ENCODE measurements at regions not wholly inside any gene's neighbourhood (a gene's known extent, or its start where the extent isn't known, plus 50 kb on each side); places are given as distances from the start of the nearest gene placed in this dataset.
"Not testable (repeated sequence)": the region's sequence is repeated elsewhere in the genome, so short reads cannot be mapped to it uniquely, and the experiment has no call there.

DNA sequence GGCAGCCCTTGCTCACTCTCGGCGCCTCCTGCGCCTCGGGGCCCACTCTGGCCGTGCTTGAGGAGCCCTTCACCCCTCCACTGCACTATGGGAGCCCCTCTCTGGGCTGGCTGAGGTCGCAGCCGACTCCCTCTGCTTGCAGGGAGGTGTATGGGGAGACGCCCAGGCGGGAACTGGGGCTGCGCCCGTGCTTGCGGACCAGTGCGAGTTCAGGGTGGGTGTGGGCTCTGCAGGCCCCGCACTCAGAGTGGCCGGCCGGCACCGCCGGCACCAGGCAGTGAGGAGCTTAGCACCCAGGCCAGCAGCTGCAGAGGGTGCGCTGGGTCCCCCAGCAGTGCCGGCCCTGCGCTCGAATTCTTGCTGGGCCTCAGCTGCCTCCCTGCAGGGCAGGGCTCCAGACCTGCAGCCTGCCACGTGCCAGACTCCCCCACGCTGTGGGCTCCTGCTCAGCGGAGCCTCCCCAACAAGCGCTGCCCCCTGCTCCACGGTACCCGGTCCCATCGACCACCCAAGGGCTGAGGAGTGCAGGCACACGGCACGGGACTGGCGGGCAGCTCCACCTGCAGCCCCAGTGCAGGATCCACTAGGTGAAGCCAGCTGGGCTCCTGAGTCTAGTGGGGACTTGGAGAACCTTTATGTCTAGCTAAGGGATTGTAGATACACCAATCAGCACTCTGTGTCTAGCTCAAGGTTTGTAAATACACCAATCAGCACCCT, 54.0 kb upstream of the WWC2 start:
- not testable (repeated sequence) for DNase-seq

DNA sequence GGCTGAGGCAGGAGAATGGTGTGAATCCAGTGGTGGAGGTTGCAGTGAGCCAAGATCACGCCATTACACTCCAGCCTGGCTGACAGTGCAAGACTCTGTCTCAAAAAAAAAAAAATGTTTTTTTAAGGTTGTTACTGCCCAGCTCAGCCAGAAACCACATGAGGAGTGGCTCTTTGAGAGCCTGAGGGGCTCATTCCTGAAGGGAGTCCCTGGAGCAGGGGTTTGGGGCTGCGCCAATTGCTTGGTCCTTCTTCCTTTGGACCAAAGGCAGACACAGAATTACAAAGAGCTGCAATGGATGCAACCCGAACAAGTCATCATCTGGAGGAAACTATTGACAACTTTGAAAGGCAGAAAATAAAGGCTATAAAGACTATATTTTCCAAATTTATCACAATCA, 60.6 kb upstream of the WWC2 start:
- DNase-seq, result no peak

DNA sequence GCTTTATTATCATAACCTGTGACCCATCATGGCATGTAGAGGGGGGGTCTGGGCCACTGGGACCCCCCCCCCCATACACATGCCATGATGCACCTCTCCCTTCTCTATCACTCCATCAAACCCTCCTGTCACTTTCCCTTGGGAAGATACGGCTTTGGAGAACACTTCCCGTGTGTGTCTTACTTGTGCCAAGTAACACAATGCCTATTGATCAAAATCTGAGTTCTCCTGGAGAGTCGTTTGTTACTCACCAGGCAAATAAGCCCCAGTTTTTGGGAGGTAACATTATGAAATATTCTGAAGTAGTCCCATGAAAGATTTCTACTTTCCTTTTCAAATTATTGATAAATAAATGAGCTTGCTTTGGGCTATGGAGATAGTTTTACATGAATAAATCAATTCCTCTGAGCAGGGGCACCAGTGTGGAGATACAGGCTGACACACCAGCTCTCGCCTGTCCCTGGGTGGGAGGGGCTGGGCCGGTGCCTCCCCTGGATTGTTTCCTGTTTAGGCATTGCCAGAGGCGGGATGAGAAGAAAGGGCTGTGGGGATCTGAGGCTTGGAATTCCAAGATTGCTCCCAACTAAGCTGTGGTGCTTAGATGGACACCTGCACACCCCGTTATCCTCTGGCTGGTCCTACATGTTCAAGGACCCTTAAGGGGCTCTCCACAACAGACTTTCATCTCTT, 63.2 kb upstream of the WWC2 start:
- DNase-seq, result no peak

DNA sequence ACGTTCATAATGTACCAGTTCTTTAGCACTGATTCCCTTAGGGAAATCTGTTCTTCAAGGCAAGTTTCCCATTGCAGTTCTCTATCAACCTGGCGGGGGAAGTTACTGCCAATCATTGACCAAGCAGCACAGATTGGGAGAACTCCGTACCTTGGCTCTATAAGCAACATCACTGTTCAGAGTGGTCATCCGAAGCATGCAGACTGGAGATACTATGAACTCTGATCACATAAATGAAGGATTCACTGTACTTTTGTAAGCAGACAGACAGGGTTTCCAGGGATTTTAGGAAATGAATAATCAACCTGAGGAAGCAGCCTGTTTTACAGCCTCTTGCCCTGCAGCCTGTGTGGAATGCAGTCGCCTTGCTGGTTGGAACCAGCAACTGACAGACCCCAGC, 63.8 kb upstream of the WWC2 start:
- DNase-seq, result no peak

DNA sequence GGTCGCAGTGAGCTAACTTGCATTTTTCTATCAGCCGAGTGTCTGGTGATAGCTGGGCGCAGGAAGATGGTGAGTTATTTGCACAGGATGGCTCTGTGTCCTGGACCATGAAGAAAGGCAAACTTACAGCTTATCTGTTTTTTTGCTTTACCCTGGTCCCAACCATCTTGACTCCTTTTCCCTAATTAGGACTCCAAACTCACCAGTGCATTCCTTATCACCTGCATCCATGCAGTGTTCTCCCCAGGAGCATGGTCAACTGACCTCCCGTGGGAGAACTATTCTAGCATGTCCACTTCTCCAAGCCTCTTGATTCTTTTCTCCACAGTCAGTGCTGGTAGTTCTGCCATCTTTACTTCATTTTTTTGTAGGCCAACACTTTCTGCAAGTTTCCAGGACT, 68.2 kb upstream of the WWC2 start:
- no peak for DNase-seq

DNA sequence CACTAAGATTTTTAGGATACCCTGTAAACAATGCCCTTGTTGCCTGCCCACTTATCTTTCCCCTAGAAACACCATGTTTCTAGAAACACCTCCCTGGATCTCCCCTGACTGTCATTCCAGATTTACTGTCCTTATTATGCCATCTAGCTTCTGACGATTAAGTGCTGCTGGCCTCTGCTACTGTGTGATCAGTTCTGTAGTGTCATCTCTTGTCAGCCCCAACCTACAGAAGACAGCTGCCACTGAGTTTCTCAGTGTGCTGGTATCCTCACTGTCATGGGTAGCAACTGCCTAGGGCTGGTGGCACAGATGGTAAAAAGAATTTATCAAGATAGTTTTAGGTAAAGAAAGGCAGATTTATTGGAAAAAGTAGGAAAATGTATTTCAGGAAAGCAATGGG, 68.7 kb upstream of the WWC2 start:
- no peak for DNase-seq

DNA sequence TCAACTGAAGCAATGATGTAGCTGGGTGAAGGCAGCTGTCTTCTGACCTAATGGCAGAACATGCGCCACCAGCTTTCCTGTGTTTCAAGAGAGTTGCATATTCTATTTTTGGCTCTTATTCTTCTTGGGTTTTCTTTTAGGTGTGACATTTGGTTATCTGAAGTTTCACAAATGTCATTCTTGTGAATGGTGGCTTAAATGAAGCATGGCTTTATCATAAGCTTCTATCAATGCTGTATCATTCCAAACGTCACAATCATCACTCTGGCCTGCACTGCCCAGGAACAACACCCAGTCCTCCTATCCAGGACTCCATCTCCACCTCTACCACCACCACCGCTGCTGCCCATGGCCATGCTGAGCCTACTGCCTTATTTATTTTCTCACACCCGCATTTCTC, 69.7 kb upstream of the WWC2 start:
- DNase-seq, result no peak

DNA sequence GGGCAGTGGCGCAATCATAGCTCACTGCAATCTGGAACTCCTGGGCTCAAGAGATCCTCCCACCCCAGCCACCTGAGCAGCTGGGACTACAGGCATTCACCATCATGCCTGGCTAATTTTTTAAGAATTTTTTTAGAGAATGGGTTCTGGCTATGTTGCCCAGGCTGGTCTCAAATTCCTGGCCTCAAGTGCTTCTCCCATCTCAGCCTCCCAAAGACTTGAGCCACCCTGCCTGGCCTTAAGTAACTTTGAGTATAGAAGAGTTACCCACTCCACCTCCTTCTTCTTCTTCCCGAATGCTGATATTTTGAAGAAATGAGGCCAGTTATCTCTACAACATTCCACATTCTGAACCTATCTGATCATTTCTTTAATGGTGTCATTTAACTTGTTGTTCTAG, 72.4 kb upstream of the WWC2 start:
- no peak for DNase-seq

DNA sequence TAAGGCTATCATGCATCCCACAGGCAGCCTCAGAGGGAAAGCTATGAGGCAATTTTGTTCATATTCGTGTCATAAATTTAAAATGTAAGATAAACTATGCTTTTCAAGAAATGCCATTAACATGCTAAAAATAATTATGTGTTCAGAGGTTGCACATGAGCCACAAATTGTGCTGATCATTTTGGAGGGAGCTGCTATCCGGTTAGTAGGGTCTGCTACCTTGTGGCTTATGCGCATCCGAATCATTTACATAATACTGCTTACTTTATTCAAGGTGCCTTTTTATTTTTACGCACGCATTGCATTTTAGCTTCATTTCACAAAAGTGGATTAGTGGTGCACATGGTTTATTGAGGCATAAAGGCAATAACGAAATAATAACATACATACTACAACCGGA, 76.4 kb upstream of the WWC2 start:
- no peak for DNase-seq

DNA sequence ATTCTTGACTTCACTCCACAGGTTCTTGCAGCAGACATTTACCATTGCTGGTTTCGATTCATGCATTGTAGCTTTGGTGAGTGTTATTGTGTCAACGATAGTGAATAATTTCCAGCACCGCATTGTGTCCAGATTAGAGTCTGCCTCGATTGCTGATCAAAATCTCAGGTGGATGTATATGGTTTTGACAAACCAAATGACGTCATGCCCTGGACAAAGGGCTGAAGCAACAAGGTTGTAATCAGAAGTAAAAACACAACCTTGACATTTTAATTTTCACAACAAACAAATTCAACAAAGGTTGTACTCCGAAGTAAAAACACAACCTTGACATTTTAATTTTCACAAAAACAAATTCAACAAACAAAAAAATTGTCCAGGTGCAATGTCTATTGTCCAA, 81.1 kb upstream of the WWC2 start:
- no peak for DNase-seq

DNA sequence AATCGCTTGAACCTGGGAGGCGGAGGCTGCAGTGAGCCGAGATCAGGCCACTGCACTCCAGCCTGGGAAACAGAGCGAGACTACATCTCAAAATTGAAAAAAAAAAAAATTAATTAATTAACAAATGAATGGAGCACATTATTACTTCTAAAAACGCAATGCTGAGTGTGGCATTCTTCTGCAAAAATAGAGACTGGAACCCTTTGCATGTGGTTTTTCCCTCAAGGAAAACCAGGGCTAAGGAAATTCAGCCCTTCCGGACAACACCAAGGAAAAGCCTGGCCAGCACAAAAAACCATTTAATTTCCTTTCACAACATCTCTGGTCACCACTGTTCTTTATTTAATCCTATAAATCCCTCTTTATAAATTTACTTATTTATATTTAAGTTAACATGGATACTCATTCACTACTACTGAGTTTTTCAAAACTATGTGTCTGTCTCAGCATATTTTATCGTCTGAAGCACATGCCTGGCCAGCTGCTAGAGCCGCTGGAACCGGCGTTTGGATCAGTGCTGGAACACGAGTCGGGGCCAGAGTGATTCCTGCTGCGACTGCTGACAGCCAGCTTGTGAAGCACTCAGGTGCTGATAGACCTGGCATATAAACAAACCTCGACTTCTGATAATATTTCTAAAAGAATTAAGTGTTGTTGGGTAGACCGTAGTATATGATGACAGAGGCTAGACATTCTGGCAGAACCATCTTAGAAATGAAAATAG, 84.5 kb upstream of the WWC2 start:
- DNase-seq, result no peak

DNA sequence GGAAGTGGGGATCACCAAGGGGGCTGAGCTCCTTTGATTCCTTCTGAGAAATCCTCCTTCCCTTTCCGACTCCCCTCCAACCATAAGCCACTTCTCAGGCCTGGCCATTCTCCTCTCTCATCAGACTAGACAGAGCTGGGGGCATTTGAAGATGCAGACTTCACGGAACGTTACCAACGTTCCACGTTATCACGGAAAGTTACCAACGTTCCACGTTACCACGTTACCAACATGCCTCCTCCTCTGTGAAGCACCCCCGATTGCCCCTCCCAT, 85.4 kb upstream of the WWC2 start:
- no peak for DNase-seq

DNA sequence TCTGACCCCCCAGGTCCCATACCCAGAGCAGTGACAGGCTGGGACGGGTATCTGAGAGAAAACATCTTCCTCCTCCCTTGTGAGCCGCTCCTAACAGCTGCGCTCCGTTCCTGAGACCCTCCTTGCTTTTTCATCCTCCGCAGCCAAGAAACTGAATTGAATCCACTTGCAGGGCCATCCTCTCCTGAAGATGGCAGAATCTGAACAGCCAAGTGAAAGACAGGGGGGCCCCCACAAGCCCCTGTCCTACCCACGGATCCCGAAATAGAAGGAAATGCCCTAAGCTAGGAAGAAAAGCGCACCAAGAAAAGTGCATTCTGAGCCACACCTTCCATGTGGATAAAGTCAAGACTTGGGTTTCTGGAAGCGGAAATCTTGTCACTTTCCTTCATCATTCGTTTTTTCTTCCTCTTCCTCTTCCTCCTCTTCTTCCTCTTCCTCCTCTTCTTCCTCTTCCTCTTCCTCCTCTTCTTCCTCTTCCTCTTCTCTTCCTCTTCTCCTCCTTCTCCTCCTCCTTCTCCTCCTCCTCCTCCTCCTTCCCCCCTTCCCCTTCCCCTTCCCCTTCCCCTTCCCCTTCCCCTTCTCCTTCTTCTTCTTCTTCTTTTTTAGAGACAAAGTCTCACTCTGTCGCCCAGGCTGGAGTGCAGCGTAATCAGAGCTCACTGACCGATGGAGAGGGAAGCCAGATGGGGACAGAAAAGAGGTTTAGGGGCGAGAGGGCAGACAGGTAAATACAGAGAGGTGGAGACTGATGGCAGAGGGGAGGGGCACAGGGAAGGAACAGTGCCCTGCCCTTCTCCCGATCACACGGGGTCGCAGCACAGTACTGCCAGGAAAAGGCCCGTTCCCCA, 86.0 kb upstream of the WWC2 start:
- DNase-seq, result no peak

DNA sequence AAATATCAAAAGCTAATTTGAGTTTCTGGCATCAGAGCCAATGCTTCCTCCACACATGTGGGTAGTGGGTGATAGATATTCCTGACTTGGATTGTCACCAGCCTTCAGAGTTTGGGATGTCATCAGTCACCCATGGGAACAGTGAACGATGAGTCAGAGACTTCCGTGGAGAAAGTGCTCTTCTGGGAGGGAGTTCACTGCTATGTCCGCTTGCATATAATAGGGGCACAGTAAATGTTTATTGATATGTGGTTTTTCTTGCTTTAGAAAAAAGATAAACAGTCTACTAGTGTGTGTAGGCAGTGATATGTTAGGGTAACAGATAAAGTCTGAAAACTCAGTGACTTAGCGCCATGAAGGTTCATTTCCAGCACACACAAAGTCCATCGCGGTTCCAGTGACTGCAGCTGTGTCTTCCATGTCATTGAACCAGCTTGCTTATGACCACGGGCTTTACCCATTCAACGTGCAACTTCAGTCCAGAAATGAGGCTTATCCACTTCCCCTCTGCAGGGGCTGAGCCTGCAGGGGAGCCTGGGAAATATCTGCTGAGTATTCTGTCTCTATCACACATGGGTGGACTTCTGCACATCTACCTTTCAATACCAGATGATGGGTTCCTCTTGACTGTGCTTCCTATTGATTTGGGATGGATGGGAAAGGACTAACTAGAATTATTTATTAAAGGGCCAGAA, 87.7 kb upstream of the WWC2 start:
- no peak for DNase-seq

DNA sequence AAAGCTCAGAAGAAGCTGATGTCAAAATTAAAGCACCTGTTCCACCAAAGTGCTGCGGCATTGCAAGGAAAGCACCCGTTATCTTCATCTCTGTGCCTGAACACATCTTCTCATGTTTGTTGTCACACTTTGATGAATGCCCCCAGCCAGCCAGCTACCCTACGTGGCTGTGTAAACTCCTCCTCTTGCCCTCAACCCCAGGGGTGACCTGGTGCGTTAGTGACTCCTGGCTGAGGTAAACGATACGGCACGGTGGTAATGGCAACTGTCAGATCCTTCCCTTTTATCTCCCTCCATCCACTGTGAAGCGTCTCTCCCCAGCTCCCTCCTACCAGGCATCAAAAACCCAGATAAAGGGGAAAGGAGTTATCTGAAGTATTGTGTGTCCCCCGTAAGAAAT, 90.6 kb upstream of the WWC2 start:
- DNase-seq, result no peak

DNA sequence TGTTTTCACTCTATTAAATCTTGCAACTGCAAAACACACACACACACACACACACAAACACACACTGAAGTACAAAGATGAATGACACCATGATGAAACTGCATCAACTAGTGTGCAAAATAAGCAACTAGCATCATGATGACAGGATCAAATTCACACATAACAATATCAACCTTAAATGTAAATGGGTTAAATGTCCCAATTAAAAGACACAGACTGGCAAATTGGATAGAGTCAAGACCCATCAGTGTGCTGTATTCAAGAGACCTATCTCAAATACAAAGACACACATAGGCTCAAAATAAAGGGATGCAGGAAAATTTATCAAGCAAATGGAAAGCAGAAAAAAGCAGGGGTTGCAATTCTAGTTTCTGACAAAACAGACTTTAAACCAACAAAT, 87.2 kb upstream of the DCTD start:
- DNase-seq, result not testable (repeated sequence)

DNA sequence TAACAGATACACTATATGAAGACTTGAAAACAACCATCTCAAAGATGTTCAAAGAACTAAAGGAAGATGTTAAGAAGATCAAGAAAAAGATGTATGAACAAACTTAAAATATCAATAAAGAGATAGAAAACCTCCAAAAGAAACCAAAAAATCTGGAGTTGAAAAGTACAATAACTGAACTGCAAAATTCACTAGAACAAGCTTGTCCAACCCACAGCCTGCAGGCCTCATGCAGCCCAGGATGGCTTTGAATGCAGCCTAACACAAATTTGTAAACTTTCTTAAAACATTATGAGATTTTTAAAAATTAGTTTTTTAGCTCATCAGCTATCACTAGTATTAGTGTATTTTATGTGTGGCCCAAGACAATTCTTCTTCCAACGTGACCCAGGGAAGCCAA, 77.0 kb upstream of the DCTD start:
- no peak for DNase-seq

DNA sequence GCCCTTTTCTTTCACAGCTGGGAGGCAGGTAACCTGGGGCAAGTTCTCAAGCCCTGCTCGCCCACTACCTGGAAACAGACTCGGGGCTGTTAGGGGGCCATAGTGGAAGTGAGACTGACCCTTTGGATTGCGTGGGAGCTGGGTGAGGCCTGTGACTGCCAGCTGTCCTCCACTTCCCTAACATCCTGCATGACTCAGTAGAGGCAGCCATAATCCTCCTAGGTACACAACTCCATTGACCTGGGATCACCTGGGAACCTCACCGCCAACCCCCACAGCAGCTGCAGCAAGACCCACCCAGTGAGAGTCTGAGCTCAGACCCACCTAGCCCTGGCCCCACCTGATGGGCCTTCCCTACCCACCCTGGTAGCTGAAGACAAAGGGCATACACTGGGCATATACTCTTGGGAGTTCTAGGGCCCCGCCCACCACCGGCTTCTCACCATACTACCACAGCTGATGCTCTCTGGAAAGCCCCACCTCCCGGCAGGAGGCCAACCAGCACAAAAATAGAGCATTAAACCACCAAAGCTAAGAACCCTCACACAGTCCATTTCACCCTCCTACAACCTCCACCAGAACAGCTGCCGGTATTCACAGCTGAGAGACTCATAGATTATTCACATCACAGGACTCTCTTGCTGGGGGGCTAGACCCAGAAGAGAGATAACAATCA, 61.1 kb upstream of the DCTD start:
- no peak for DNase-seq

DNA sequence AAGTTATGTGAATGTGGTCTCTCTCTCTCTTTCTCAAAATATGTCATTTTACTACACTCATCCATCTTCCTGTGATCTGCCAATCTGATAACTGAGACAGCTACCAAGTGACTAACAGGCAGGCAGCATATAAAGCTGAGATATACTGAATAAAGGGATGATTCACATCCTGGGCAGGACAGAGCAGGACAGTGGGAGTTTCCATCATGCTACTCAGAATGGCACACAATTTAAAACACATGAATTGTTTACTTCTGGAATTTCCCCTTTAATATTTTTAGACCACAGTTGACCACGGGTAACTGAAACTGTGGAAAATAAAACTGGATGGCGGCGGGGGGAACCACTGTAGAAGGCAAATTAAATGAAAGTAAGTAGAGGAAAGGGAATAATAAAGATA, 58.6 kb upstream of the DCTD start:
- peak; percentile 21 for DNase-seq

DNA sequence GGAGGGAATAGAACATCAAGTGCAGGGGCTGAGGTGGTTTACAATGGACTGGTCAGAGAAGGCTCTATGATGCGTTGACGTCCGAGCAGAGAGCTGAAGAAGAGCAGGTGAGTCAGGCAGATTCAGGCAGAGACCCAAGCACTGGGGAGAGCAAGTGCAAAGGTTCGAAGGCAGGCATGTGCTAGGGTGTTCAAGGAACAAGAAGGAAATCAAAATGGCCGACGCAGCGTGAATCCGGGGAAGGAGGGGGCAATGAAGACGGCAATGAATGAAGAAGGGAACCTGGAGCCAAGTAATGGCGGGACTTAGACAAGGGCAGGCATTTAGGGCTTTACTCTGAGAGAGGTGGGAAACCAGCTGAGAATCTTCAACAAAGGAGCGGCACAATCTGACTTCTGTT, 56.8 kb upstream of the DCTD start:
- DNase-seq, result no peak

DNA sequence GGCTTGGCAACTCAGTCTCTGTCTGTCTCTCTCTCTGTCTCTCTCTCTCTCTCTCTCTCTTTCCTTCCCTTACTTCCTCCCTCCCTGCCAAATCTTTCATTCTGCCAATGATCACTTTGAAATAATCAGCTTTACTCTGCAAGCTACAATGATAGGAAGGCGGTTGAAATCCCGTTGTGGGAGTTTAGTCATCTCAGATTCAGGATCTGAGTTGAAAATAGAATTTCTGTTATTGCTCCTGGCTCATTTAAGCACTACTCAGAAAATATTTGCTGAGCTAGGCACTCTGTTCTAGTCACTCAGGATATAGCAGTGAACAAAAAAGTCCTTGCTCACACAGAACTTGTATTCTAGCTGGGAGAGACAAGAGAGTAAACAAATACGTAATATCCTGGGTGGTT, 56.3 kb upstream of the DCTD start:
- no peak for DNase-seq

DNA sequence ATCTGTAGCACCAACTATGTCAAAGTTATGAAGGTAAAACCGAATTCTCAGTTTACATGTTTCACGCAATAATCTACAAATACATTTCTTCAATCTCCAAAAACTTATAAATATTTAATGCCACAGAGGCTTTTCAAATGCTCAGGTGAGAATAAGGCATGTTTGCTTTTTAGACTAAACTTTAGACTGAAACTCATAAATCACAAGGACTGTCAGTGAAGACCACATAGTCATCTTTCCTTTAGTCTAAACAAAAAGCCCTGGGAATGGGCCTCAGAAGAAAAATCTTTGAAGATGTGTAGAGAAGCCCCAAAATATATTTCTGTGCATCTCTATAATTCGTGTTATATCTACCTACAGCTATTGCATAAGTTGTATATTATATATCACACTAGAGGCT, 54.5 kb upstream of the DCTD start:
- no peak for DNase-seq
